Naive thymus-derived CD8-positive, alpha-beta T cell (primary cell): ENCODE measurements at regions not wholly inside any gene's neighbourhood (a gene's known extent, or its start where the extent isn't known, plus 50 kb on each side); places are given as distances from the start of the nearest gene placed in this dataset.
"Not testable (repeated sequence)": the region's sequence is repeated elsewhere in the genome, so short reads cannot be mapped to it uniquely, and the experiment has no call there.

Experiments
- ATAC-seq, 2 donors: fragments of 150-1000 bp; cut with Tn5 transposase in 1 of 2; sonication (Bioruptor Pico), chemical (Tn5 transposase) in 1 of 2; 1 replicate in 1 of 2; 2 replicates in 1 of 2; pipeline ENCODE4 v1.10.0; 2021; ENCODE audit warnings: mild to moderate bottlenecking in 2 of 2, moderate library complexity in 2 of 2
- POLR2A ChIA-PET: fragments of 350-600 bp; sonication (Branson Sonifier 250); formaldehyde crosslinking; loops from one replicate; lab custom pipeline; 2021; ENCODE audit warnings: antibody characterized with exemption; lab: Charles Lee
- DNase-seq, 10 donors: peaks; one replicate each; pipeline versions ENCODE4 v3.0.0 to v3.0.0-alpha.2; 2020 to 2022
- H3K27ac Mint-ChIP-seq, 10 donors: one replicate each; pipeline ENCODE4 v1.8.0; 2020 to 2022; ENCODE audit warnings: mild to moderate bottlenecking in 10 of 10, mixed read lengths in 10 of 10, moderate library complexity in 4 of 10, inconsistent platforms in 1 of 10
- H3K27me3 Mint-ChIP-seq, 5 donors: one replicate each; pipeline ENCODE4 v1.8.0; 2021 to 2022; ENCODE audit warnings: mixed read lengths in 5 of 5
- H3K36me3 Mint-ChIP-seq, 3 donors: one replicate each; pipeline ENCODE4 v1.8.0; 2020 to 2022; ENCODE audit warnings: mixed read lengths in 3 of 3, mild to moderate bottlenecking in 2 of 3, inconsistent platforms in 1 of 3
- H3K4me1 Mint-ChIP-seq, 4 donors: one replicate each; pipeline ENCODE4 v1.8.0; 2021 to 2022; ENCODE audit warnings: mixed read lengths in 4 of 4
- H3K4me3 Mint-ChIP-seq, 10 donors: one replicate each; pipeline ENCODE4 v1.8.0; 2020 to 2022; ENCODE audit warnings: mild to moderate bottlenecking in 10 of 10, mixed read lengths in 10 of 10, moderate library complexity in 6 of 10, inconsistent platforms in 1 of 10
- H3K9me3 Mint-ChIP-seq, 9 donors: one replicate each; pipeline ENCODE4 v1.8.0; 2020 to 2022; ENCODE audit warnings: mixed read lengths in 9 of 9, mild to moderate bottlenecking in 3 of 9, inconsistent platforms in 1 of 9, moderate library complexity in 1 of 9

DNA sequence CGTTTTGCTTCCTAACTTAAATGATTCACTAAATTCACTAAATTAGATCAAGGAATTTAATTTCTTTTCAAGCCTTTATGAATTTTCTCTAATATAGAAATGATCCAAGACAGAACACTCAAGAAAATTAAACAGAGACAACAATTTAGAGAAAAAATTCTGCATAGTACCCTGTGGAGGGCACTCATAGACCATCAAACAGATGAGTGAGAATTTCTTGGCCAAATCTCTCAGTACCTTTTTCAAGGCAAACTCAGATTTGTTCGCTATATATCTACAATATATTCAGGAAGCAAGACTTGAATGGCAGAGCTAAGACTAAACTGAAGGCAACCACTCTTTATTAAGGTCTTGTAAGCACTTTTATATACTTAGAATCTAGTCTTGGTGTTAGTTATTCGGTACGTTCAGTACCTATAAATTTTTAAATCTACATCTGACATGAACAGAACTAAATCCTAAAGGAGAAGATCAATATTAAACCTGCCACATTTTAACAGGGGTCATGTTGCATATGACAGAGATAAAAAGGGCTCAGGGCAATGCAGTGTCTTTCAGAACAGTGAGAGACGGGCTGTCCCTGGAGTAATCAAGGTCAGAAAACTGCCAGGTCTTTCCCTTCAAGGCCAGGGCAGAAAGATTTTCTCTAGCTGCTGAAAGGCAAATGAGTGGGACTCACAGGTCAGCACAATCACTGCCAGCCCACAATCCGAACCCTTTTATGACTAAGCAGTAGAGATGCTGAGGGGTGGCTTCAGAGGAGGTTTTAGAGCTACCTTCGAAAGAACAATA is 118.8 kb upstream of the TMPRSS15 start:
- Mint-ChIP-seq H3K27me3 (peaks cover 0 to 2% (median 0%) of the 10 kb centered on the region in 5 donors), H3K4me1 (no peaks in the 10 kb centered on the region), H3K36me3 (no peaks in the 10 kb centered on the region), H3K27ac (no peak overlapping the region), H3K9me3 (peaks cover 0 to 1% (median 0%) of the 10 kb centered on the region in 9 donors), H3K4me3 (no peak overlapping the region)
- POLR2A ChIA-PET: no interaction called here
- no peak for DNase-seq
- ATAC-seq: no peak

DNA sequence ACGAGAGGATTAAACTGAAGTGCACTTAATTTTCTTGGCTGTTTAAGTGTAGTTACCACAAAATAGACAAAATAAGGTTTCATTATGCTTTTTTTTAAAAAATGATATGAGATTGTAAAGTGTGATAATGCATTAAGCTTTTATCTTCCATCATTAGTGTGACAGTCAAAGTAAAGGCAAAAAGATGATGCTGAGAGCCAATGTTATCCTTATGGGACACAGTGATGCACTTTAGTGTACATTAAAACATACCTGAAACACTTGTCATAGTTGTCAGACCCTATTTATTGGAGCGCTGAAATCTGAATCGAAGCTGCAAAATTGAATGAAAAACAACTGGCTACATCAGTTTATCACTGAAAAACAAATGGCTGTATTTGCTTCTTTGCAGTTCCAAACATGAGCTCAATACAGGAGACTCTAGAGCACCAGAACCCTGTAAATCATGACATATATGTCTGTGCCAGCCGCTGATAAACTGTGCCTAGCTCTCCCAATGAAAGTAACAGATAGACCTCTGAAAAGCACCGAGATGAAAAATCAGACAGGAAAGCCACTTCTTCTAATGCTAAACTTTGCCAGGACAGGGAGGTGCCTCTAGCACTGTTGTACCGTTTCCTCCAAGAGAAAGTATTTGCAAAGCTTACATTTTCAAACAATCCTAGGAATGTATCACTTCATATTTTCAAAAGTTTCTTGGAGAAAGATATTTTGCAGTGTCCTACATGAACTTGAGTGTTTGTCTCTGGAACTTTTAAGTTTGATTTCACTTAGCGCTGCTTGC is 120.7 kb upstream of the TMPRSS15 start:
- Mint-ChIP-seq H3K36me3 (no peaks in the 10 kb centered on the region), H3K27me3 (no peaks in the 10 kb centered on the region), H3K4me1 (no peaks in the 10 kb centered on the region), H3K4me3 (no peak overlapping the region), H3K9me3 (peaks cover 0 to 1% (median 0%) of the 10 kb centered on the region in 9 donors), H3K27ac (no peak overlapping the region)
- no peak for DNase-seq
- POLR2A ChIA-PET: no interaction called here
- ATAC-seq: no peak

DNA sequence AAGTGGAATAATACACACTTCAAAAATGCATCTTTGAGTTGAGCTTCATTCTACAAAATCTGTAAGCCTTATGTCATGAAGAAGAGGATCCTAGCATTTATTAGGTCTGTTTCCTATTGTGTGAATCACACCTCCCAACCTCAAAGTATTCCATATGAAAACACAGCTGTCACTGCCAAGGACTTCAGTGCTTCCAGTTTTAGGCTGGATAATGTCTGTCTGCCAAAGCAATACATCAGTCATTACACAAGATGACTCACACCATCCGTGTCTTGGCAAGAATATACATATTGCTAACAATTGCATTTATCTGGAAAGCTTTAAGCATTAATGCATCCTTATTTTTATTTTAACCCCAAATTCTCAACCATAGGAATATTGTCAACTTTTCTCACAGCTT is 125.7 kb upstream of the TMPRSS15 start:
- Mint-ChIP-seq H3K36me3 (no peaks in the 10 kb centered on the region), H3K4me1 (no peaks in the 10 kb centered on the region), H3K27ac (no peak overlapping the region), H3K27me3 (no peaks in the 10 kb centered on the region), H3K4me3 (no peak overlapping the region), H3K9me3 (peaks cover 0 to 1% (median 0%) of the 10 kb centered on the region in 9 donors)
- ATAC-seq (no peak), DNase-seq (no peak)
- POLR2A ChIA-PET: no interaction called here

DNA sequence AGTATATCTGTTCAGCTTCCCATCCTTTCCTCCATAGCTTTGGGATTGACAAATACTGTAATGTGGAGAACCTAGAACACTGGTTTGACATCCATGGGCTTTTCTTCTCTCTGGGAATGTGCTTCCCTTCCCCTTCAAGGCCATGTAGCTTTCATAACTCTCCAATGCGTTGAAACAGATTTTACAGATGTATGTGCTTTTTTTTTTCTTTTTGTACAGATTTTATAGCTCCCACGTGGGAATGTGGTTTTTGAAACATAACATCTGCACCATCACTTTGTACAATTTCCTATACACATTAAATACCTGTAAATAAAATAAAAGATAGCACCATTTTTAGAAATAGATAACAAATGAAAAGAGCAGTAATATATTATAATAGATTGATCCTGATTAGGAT is 138.5 kb upstream of the TMPRSS15 start:
- no peaks in the 10 kb centered on the region for H3K4me1 Mint-ChIP-seq

DNA sequence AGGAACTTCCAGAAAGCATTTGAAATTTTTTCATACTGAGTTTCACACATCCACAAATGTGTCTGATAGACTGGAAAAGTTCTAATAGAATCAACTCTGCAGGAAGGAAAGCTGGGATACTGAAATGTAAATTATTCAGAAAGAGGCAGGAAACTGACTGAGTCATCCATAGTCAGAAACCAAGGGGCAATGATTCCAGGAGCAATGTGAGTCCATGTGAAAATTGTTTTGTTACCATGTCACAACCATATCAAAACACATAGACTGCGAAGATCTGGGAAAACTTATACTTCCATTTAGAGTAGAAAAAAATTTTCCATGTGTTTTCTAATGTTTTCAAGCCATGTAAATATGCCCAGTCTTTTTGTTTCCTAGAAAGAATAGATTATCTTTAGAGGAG is 142.3 kb upstream of the TMPRSS15 start:
- H3K36me3 Mint-ChIP-seq: no peaks in the 10 kb centered on the region
- POLR2A ChIA-PET: no interaction called here
- no peaks in the 10 kb centered on the region for H3K27me3 Mint-ChIP-seq
- DNase-seq: no peak
- peaks cover 0 to 16% (median 0%) of the 10 kb centered on the region in 9 donors for H3K9me3 Mint-ChIP-seq
- no peak overlapping the region for H3K27ac Mint-ChIP-seq
- no peak overlapping the region for H3K4me3 Mint-ChIP-seq
- H3K4me1 Mint-ChIP-seq: no peaks in the 10 kb centered on the region
- no peak for ATAC-seq

More for the DNA sequence above, 138.5 kb upstream of the TMPRSS15 start:
- H3K4me3 Mint-ChIP-seq: no peak overlapping the region
- POLR2A ChIA-PET: no interaction called here
- H3K36me3 Mint-ChIP-seq: no peaks in the 10 kb centered on the region
- ATAC-seq (no peak), DNase-seq (no peak)
- H3K27me3 Mint-ChIP-seq: peaks cover 0 to 5% (median 0%) of the 10 kb centered on the region in 5 donors
- H3K27ac Mint-ChIP-seq: no peak overlapping the region
- H3K9me3 Mint-ChIP-seq: peaks cover 0 to 16% (median 0%) of the 10 kb centered on the region in 9 donors

DNA sequence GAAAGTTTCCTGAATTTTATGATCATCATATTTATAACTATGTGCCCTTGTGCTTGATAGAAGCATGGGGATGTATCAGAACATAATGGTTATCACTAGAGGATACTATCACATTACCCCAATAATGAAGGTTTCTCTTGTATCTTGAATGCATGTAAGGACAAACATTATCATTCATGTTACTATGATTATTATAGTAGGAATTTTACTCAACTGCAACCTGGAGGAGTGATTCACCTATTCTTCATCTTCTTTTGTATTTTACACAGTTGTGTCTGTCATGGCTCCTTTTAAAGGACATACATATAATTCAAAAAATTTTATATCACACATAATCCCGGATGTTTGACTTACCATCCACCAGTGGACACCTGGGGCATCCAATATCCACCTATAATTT is 143.8 kb upstream of the TMPRSS15 start:
- no peak overlapping the region for H3K27ac Mint-ChIP-seq
- peaks cover 0 to 11% (median 0%) of the 10 kb centered on the region in 9 donors for H3K9me3 Mint-ChIP-seq
- no peak for DNase-seq
- H3K27me3 Mint-ChIP-seq: no peaks in the 10 kb centered on the region
- no peak overlapping the region for H3K4me3 Mint-ChIP-seq
- no peaks in the 10 kb centered on the region for H3K36me3 Mint-ChIP-seq
- ATAC-seq: no peak
- POLR2A ChIA-PET: no interaction called here
- no peaks in the 10 kb centered on the region for H3K4me1 Mint-ChIP-seq

DNA sequence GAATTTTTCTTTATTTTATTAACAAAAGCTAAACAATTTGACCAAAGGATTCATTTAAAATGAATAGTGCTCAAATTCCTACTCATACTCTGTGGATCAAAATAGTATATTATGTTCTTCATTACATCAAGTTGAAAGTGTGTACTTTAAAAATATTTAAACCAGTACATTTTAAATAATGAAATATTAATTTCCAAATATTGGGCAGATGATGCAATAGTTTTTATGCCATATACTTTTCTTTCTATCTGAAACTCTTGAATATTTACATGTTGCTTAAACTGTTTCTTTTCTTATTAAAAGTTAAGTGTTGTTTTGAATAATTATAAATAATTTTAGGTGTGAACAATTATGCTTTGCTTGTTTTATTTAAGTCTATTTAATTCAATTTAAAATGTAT is 144.7 kb upstream of the TMPRSS15 start:
- Mint-ChIP-seq H3K36me3 (no peaks in the 10 kb centered on the region), H3K27ac (no peak overlapping the region), H3K9me3 (peaks cover 0 to 11% (median 0%) of the 10 kb centered on the region in 9 donors), H3K4me3 (no peak overlapping the region), H3K27me3 (no peaks in the 10 kb centered on the region), H3K4me1 (no peaks in the 10 kb centered on the region)
- POLR2A ChIA-PET: no interaction called here
- DNase-seq: no peak
- no peak for ATAC-seq

DNA sequence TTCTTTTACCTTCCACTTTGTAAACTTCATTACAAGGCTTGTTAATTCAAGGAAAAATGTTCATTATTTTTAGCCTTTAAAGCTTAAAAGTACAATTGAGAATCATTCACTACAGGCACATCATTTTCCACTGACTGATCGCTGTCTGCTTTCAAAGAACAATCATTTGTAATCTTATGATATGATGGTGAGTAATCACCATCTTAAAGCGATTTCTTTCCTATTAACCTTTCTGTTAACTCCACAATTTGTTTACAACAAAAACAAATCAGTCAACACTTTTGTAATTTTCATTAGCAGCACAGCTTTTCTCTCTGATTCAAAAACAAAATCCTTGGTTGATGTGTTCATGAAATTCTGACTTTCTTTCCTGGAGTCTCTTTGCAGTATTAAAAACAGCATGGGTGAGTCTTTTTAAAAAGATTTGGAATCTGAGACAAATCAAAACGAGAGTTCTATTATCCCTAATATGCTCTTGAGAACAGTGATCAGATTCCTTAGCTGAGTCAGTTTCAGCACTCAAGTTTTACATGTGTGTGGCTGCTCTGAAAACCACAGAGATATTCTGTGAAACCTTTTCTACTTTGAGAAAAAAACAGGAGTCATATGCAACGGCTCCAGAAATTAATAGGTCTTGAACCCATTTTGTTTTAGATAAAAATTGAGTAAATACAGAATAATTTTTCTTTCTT is 145.8 kb upstream of the TMPRSS15 start:
- peaks cover 0 to 7% (median 0%) of the 10 kb centered on the region in 9 donors for H3K9me3 Mint-ChIP-seq
- H3K36me3 Mint-ChIP-seq: no peaks in the 10 kb centered on the region
- ATAC-seq: no peak
- DNase-seq: no peak
- H3K4me3 Mint-ChIP-seq: no peak overlapping the region
- H3K27me3 Mint-ChIP-seq: no peaks in the 10 kb centered on the region
- POLR2A ChIA-PET: no interaction called here
- H3K27ac Mint-ChIP-seq: no peak overlapping the region
- no peaks in the 10 kb centered on the region for H3K4me1 Mint-ChIP-seq

DNA sequence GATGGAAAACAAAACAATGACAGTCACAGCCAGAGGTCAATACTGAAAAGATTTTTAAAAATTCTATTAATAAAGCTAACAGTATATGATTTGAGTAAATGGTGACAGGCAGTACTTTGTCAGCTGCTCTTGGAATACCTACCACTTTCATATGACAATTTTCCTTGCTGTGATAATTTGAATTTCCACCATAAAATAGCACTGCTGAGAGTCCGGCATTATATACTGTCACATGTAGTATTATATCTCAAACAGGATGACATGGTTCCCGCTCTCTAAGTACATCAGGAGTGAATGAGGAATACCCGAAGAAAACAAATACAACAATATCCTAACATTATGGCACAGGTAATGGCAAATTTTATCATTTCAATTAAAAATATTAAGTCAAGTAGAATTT is 146.8 kb upstream of the TMPRSS15 start:
- H3K9me3 Mint-ChIP-seq: peaks cover 0 to 2% (median 0%) of the 10 kb centered on the region in 9 donors
- POLR2A ChIA-PET: no interaction called here
- no peak overlapping the region for H3K27ac Mint-ChIP-seq
- DNase-seq (no peak), ATAC-seq (no peak)
- no peak overlapping the region for H3K4me3 Mint-ChIP-seq
- no peaks in the 10 kb centered on the region for H3K27me3 Mint-ChIP-seq
- H3K4me1 Mint-ChIP-seq: no peaks in the 10 kb centered on the region
- H3K36me3 Mint-ChIP-seq: no peaks in the 10 kb centered on the region

DNA sequence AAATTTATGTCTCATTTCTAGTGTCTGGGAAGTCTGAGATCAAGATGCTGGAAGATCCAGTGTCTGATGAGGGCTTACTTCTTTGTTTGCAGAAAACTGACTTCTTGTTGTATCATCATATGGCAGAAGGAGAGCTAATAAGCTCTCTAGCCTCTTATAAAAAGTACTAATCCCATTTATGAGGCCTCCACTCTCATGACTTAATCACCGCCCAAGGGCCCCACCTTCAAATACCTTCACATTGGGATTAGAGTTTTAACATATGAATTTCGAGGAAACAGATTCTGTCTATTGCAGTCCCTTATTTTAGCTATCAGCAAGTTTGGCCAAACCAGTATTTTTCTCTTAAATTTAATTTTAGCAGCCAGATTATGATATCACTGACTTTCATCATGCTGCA is 150.2 kb upstream of the TMPRSS15 start:
- H3K4me3 Mint-ChIP-seq: no peak overlapping the region

DNA sequence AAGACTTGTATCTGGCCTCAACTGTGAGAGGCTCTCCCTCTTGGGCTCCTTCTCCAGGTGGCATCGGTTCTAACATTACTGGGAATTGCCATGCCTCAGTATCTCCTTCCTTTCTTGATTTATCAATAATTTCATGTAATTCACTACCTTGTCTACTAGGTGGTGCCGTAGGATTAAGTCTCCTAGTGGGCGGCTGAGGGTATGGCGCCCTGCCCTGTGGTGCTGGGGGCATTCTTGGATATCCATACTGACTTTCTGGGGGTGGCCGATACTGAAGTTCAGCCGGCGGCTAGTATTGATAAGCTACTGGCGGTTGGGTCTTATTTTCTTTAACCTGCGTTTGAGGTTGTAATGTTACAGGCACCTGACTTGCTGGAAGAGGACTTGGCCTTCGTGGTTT is 164.2 kb upstream of the TMPRSS15 start:
- ATAC-seq, H3K9me3 Mint-ChIP-seq, POLR2A ChIA-PET, DNase-seq, H3K4me1 Mint-ChIP-seq, H3K27ac Mint-ChIP-seq, H3K36me3 Mint-ChIP-seq, H3K27me3 Mint-ChIP-seq, H3K4me3 Mint-ChIP-seq: not testable (repeated sequence)

More for the DNA sequence above, 150.2 kb upstream of the TMPRSS15 start:
- Mint-ChIP-seq H3K36me3 (no peaks in the 10 kb centered on the region), H3K4me1 (no peaks in the 10 kb centered on the region), H3K27me3 (no peaks in the 10 kb centered on the region), H3K27ac (no peak overlapping the region), H3K9me3 (peaks cover 0 to 2% (median 0%) of the 10 kb centered on the region in 9 donors)
- ATAC-seq (no peak), DNase-seq (no peak)
- POLR2A ChIA-PET: no interaction called here

DNA sequence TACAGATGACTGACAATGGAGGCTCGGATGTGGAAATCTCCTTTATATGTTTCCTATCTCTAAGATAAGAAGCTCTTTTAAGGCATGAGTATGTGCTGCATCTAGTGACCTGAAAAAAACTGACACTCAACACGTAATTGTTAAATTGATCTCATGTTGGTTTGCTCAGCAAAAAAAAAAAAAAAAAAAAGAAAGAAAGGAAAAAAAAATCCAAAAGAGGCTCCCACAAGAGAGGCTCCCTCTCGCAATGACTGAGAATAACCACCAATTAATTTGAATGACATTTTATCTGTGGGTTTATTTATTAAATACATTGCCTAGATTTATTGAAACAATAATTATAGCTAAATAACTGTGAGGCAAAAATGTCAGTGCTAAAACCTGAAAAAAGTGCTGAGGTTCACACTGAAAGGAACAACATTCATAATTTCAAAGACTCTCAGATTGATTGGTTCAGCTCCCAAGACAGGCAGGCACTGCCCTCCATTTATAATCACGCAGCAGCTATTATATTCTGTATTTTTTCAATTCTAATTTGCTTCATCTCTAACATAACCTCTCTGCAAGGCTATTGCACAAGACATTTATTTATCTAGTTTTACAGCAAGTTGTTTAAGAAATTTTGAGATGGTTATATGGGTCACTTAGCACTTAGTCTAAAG is 184.5 kb upstream of the TMPRSS15 start:
- ATAC-seq (no peak), DNase-seq (no peak)
- Mint-ChIP-seq H3K4me1 (no peaks in the 10 kb centered on the region), H3K27ac (no peak overlapping the region), H3K9me3 (peaks cover 0 to 13% (median 0%) of the 10 kb centered on the region in 9 donors), H3K27me3 (no peaks in the 10 kb centered on the region), H3K36me3 (no peaks in the 10 kb centered on the region), H3K4me3 (no peak overlapping the region)
- POLR2A ChIA-PET: no interaction called here
